ENCODE measurements at regions not wholly inside any gene's neighbourhood (a gene's known extent, or its start where the extent isn't known, plus 50 kb on each side); places are given as distances from the start of the nearest gene placed in this dataset.
A peak's percentile ranks its signal among the peaks of the same experiment; 100 is the strongest.

GRCh38 chr3:43951813-43952212, 261.1 kb downstream of the ABHD5 start:
- DNase-seq (ENCODE audit: low spot score) = no peak

DNA sequence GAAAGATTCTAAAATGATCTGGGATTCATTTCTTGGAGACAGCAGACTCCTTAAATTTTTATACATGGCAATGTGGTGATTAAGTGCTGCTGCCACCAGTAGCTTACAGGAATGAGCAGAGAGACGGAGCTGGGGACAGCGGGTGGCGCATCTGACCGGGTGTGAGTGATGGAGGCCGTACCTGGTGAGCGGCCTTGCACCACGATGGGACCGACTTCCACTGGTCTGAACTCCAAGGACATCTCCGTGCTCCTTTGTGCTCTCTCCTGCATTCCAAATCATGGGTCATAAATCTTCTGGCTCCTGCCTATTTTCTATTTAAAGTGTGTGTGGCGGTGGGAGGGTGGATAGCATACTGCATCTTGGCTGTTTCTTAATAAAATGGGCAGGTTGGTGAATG, 262.6 kb downstream of the ABHD5 start:
- no peak for DNase-seq (ENCODE audit: low spot score)

DNA sequence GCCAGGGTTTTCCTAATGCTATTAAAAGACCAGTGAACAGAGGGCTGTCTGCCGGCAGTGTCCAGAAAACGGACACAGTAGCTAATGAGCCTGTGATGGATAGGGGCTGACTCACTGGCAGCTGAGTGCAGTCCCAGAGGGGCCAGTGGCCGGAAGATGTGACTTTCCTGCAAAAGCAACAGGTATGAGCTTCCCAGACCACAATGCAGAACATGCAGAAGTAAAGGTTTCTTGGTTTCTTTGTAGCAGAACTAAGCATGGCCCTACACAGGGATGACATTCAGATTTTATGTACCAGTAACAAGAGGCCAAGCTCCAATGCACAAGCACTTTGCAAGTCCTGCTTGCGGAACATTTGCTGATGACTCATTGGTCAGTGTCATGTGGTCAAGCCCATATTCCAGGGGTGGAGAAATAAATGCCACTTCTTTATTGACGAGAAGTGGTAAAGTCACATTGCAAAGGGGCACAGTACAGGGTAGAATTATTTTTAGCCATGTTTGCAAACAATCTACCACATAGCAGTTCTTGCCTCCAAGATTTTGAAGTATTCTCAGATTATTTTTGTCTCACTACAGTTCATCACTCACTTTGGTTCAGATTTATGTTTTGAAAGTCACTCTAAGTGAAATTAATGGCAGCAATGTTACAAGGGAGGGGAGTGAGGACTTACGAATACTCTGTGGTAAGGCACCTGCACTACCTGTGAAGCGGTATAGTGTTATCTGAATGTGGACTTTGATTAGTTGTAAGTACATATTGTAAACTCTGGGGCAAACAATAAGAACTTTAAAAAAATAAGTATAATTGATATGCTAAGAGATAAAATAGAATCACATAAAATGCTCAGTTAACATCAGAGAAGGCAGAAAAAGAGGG, 263.3 kb downstream of the ABHD5 start:
- no peak for DNase-seq (ENCODE audit: low spot score)

DNA sequence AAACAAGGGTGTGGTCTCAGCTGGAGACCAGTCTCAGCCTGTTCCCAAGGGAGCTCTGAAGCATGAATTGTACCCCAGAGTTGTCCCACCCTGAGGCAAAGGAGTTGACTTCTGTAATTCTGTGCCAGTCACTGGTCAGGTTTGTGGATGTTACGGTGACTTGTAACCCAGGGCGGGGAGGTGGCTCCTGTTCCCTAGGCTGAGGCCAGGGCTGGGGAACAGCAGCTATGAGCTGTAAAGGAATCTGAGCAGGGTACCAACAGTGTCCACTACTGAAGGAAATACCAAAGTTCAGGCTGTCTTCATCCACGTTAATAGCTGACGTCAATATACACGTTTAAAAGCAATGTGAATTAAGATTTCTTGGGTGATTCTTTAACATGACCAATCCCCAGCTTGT, 266.2 kb downstream of the ABHD5 start:
- no peak for DNase-seq (ENCODE audit: low spot score)

- no peak for DNase-seq (ENCODE audit: low spot score)
These were observed 266.8 kb downstream of the ABHD5 start for GRCh38 chr3:43957553-43957952.

DNA sequence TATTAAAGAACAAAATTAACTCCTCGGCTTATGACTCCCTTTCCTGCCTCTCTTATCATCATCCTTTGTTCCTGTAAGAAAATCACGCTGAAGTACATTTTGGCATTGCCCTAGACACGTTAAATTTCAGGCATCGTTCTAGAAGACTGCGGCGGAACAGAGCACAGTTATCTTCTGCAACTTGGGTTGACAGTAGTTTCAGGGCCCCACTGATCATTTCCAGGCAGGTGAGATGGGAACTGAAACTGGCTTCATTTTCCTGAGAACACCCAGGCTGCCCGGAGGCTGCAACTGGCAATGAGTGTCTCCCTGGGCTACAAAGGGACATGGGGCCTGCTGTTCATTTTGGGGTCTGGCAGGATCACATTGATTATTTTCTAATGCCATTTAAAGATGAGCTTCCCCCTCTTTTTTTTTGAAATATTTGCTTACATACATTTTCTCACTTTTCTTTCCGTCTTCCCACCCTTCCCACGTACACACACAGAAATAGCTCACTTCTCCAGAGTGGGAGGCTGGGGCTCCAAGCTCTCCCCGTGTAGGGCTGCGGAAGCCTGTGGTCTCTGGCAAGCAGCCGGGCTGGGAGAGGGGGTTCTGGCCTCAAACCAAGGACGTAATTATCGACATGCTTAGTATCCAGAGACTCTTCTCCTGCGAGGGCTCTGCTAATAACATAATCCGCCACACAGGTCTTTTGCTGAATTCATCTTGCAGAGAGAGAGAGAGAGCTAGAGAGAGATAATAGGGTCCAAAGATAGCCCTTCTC, 267.4 kb downstream of the ABHD5 start:
- DNase-seq (ENCODE audit: low spot score) = no peak

DNA sequence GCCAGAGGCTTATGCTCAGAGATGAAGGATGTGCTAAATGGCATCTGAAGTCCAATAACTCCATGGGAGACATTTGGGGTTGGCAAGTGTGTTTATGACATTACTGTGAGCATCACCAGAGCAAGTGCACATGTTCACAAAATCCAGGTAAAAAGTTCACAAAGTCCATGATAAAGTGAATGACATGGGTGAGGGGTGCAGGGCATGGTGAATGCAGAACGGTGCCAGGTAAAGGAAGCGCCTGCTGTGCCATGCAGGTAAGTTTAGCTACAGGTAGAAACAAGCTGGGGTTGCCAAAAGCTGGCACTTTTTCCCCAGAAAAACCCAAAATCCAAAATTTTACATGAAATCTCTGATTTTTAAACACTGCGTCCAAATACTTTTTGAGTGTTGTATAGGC, 268.2 kb downstream of the ABHD5 start:
- no peak for DNase-seq (ENCODE audit: low spot score)

- no peak for DNase-seq (ENCODE audit: low spot score)
These were observed 269.0 kb downstream of the ABHD5 start for GRCh38 chr3:43959498-43960447.

GRCh38 chr3:43960448-43960840, 269.7 kb downstream of the ABHD5 start:
- DNase-seq (ENCODE audit: low spot score) = no peak

GRCh38 chr3:43962043-43962442, 271.3 kb downstream of the ABHD5 start:
- no peak for DNase-seq (ENCODE audit: low spot score)

- no peak for DNase-seq (ENCODE audit: low spot score)
These were observed 272.5 kb downstream of the ABHD5 start for GRCh38 chr3:43963208-43963607.

- DNase-seq (ENCODE audit: low spot score) = peak; percentile 32
These were observed 273.9 kb downstream of the ABHD5 start for GRCh38 chr3:43964640-43965039.

- no peak for DNase-seq (ENCODE audit: low spot score)
These were observed 274.9 kb downstream of the ABHD5 start for GRCh38 chr3:43965656-43966055.

DNA sequence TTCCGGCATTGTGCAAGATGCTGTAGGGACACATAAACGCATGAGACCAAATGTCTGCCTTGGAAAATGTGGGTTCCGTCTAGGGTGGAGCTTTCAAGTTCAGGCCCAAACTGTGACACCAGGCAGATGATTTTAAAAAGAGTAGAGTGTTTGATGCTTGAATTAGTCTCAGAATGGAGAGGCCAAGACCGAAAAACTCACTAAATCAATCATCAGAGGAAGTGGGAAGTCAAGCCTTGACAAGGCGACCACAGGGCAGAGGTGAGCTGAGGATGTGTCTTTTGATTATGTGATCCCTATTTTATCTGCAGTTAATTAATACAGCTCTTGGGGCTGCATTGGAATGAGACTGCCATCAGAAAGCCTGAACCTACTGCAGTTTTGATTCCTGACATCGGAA, 275.4 kb downstream of the ABHD5 start:
- DNase-seq (ENCODE audit: low spot score) = peak; percentile 32

GRCh38 chr3:43966530-43966929, 275.2 kb upstream of the TOPAZ1 start:
- no peak for DNase-seq (ENCODE audit: low spot score)

DNA sequence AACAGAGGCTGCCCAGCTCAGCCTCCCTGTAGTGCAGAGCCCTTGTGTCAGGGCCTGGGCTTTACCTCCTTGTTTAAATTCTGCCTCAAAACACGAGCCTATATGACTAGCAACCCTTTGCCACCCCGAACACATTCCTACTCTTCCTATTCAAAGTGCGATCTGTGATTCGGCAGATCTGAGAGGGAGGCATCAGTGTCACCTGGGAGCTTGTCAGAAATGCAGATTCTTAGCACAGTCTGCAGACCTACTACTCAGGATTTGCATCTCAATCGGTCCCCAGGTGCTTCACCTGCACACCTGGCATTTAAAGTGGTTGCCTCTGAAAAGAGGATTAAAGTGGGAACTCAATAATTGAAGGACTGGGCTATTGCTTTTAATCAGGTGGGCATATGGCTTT, 273.2 kb upstream of the TOPAZ1 start:
- DNase-seq (ENCODE audit: low spot score) = no peak

- DNase-seq (ENCODE audit: low spot score) = no peak
These were observed 271.7 kb upstream of the TOPAZ1 start for GRCh38 chr3:43969944-43970343.

DNA sequence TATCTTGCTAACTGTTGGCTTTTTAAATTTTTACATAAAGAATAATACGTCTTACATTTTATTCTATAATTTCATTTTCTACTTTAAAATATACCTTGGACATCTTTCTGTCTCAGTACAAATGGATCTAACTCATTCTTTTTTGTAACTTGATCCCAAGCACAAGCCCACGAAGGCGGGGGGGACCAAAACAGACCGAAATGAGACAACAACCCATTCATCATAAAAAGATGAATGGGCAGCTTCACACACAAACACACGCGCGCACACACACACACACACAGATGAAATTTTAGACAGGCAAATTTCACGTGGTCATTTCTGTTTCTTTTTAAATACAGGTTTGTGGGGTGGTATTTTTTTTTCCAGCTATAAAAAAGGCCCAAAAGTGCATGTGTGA, 271.3 kb upstream of the TOPAZ1 start:
- no peak for DNase-seq (ENCODE audit: low spot score)

DNA sequence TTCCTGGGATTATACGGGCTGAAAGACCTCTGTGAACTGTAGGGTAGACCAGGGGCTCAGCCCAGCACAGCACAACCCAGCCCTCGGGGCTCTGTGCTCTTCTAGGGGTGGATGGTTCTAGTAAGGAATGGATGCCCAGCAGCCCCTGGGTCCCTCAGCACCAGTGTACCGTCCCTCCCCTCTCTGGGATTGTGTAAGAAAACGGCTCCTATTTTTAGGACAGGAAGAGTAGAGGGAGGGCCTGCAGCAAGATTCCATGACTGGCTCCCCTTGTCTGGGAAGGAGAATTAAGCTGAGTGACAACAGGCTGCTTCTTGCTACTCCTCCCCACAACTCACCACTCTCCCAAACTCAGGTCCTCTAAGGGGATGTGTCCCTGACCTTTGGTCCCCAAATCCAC, 270.8 kb upstream of the TOPAZ1 start:
- DNase-seq (ENCODE audit: low spot score) = no peak

GRCh38 chr3:43971486-43971885, 270.2 kb upstream of the TOPAZ1 start:
- DNase-seq (ENCODE audit: low spot score) = no peak

DNA sequence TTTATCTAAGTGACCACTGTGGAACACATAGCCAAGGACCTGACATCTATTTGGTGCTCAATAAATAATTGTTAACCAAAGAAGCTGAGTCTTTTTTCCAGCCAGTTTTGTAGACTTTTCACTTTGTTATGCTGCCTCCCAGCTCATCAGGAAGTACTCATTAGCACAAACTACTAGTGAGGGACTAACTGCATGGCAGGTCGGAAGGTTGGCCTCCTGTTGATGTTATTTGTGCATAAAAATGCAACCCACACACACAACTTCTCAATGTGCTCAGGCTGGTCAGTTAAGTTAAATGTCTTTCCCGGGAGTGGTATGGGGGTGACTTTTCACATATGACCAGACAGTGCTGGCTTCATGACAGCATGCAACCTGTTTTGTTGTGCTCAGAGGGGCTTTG, 263.0 kb upstream of the TOPAZ1 start:
- DNase-seq (ENCODE audit: low spot score) = no peak

DNA sequence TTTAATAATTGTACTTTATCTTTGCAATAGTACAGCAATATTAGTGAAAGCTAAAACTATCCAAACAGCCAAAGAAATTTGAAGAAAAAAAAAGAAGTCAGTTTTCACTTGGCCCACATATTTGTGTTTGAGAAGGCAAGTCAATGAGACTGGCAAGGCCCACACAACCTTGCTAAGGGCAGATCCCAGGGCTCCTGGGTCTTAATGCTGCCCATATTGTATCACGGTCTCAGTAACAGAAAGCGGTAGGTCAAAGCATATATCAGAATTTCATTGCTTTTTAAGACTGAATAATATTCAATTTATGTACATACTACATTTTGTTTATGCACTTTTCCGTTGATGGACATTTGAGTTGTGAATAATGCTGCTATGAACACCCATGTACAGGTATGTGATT, 262.0 kb upstream of the TOPAZ1 start:
- no peak for DNase-seq (ENCODE audit: low spot score)

All from activated CD4-positive, alpha-beta T cell treated with anti-CD3 and anti-CD28 coated beads, Interleukin-2, Interleukin-4, amounts not matched to agents 100 ng/mL and 50 ng/mL, durations not matched to agents 16 hours and 8 hours (primary cell).